Neuronal stem cell (in vitro differentiated cells): ENCODE measurements at regions not wholly inside any gene's neighbourhood (a gene's known extent, or its start where the extent isn't known, plus 50 kb on each side); places are given as distances from the start of the nearest gene placed in this dataset.

Experiments
- DNase-seq: peaks from one replicate; pipeline ENCODE4 v3.0.0-alpha.2; 2013; ENCODE audit warnings: low spot score
- H2AFZ ChIP-seq: one replicate; pipeline ENCODE4 v1.6.1; 2013; ENCODE audit warnings: mild to moderate bottlenecking, low read length, inconsistent platforms
- H2AK5ac ChIP-seq: 2 replicates; pipeline ENCODE4 v1.6.1; 2013; ENCODE audit warnings: low read depth, mild to moderate bottlenecking, inconsistent platforms, low read length, moderate library complexity, mixed read lengths
- H2BK120ac ChIP-seq: 2 replicates; pipeline ENCODE4 v1.6.1; 2013; ENCODE audit warnings: low read depth, mild to moderate bottlenecking, inconsistent platforms, low read length, moderate library complexity, mixed read lengths
- H2BK12ac ChIP-seq: one replicate; pipeline ENCODE4 v1.6.1; 2013; ENCODE audit warnings: low read length, inconsistent platforms
- H2BK15ac ChIP-seq: 2 replicates; pipeline ENCODE4 v1.6.1; 2013; ENCODE audit warnings: mild to moderate bottlenecking, low read length, inconsistent platforms, mixed read lengths
- H2BK5ac ChIP-seq: one replicate; pipeline ENCODE4 v1.6.1; 2013; ENCODE audit warnings: inconsistent platforms, mild to moderate bottlenecking, low read length, moderate library complexity
- H3K14ac ChIP-seq: one replicate; pipeline ENCODE4 v1.6.1; 2013; ENCODE audit warnings: low read length, inconsistent platforms
- H3K18ac ChIP-seq: 2 replicates; pipeline ENCODE4 v1.6.1; 2013; ENCODE audit warnings: low read length, inconsistent platforms
- H3K23ac ChIP-seq: 2 replicates; pipeline ENCODE4 v1.6.1; 2013; ENCODE audit warnings: low read depth, mild to moderate bottlenecking, mixed read lengths, low read length, inconsistent platforms; ENCODE audit not compliant: poor library complexity
- H3K27ac ChIP-seq: replicated peaks from 3 replicates; pipeline ENCODE4 v1.5.1; 2013; ENCODE audit warnings: low read length, inconsistent platforms
- H3K27me3 ChIP-seq, 3 experiments: 2 replicates each; pipeline ENCODE4 v1.6.1; 2013; ENCODE audit warnings: low read length in 3 of 3, mild to moderate bottlenecking in 2 of 3, inconsistent platforms in 1 of 3, low read depth in 1 of 3, mixed read lengths in 1 of 3, moderate library complexity in 1 of 3; ENCODE audit not compliant: control insufficient read depth in 3 of 3, insufficient read depth in 3 of 3
- H3K36me3 ChIP-seq, 2 donors: replicated peaks in 1 of 2; 2 replicates each; pipeline ENCODE4 v1.6.1; 2013; ENCODE audit warnings: low read length in 2 of 2; ENCODE audit not compliant: control insufficient read depth in 2 of 2, insufficient read depth in 2 of 2
- H3K4ac ChIP-seq: 2 replicates; pipeline ENCODE4 v1.6.1; 2013; ENCODE audit warnings: inconsistent platforms, mild to moderate bottlenecking, low read length, moderate library complexity
- H3K4me1 ChIP-seq, 2 donors: 1 replicate in 1 of 2; 2 replicates in 1 of 2; pipeline ENCODE4 v1.6.1; 2013; ENCODE audit warnings: low read length in 2 of 2, low read depth in 1 of 2; ENCODE audit not compliant: control insufficient read depth in 2 of 2, insufficient read depth in 1 of 2
- H3K4me2 ChIP-seq: one replicate; pipeline ENCODE4 v1.6.1; 2013; ENCODE audit warnings: mild to moderate bottlenecking, low read length, inconsistent platforms; ENCODE audit not compliant: insufficient read depth, poor library complexity, severe bottlenecking
- H3K4me3 ChIP-seq, 2 donors: 2 replicates each; pipeline ENCODE4 v1.5.1; 2013; ENCODE audit warnings: low read length in 2 of 2, mild to moderate bottlenecking in 2 of 2, inconsistent platforms in 1 of 2, moderate library complexity in 1 of 2
- H3K79me1 ChIP-seq: one replicate; pipeline ENCODE4 v1.6.1; 2013; ENCODE audit warnings: low read depth, mild to moderate bottlenecking, inconsistent platforms, low read length, moderate library complexity
- H3K9ac ChIP-seq: one replicate; pipeline ENCODE4 v1.6.1; 2013; ENCODE audit warnings: mild to moderate bottlenecking, low read depth, low read length, inconsistent platforms; ENCODE audit not compliant: poor library complexity
- H3K9me3 ChIP-seq, 2 donors: replicated peaks in 1 of 2; 2 replicates each; pipeline versions ENCODE3 to v1.6.1; 2013; ENCODE audit warnings: low read length in 2 of 2, mild to moderate bottlenecking in 2 of 2, inconsistent platforms in 1 of 2, low read depth in 1 of 2, mixed read lengths in 1 of 2, moderate library complexity in 1 of 2; ENCODE audit not compliant: control insufficient read depth in 2 of 2, insufficient read depth in 1 of 2
- H4K8ac ChIP-seq: one replicate; pipeline ENCODE4 v1.6.1; 2013; ENCODE audit warnings: low read depth, mild to moderate bottlenecking, inconsistent platforms, low read length, moderate library complexity
- H4K91ac ChIP-seq: one replicate; pipeline ENCODE4 v1.6.1; 2013; ENCODE audit warnings: low read length, low read depth, mild to moderate bottlenecking, inconsistent platforms; ENCODE audit not compliant: poor library complexity
- WGBS, 2 donors: extraction: QIAGEN DNeasy Blood & Tissue Kit; methylation state at CpG; one replicate each; pipeline ENCODE4 v1.1.7; 2013; ENCODE audit warnings: missing lambda C conversion rate in 2 of 2, mixed read lengths in 1 of 2; ENCODE audit not compliant: insufficient read length in 2 of 2, insufficient replicate concordance in 1 of 2; ENCODE audit errors: extremely low coverage in 2 of 2; 5-methylcytosine and 5-hydroxymethylcytosine counted together

DNA sequence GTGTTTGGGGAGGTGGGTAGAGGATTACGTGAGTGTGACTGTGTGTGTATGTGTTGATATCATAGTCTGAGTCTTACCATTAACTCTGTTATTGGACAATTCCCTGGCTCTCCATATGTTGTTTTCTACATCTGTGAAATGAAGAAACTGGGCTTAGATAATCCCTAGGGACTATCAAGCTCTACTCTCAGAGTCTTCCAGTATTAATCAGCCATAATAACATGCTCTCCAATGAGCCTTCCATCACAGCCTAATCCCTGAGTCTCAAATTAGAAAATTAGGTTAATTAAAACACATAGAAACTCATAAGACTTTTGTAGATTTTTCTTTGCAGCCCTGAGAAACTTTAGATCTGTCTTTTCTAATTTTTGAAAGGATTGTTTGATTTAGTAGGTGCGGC is 404.2 kb upstream of the RARB start:
- Histone ChIP-seq H3K4me3 (no peak overlapping the region), H2BK15ac (no peak overlapping the region), H2AFZ (no peak overlapping the region), H3K27me3 (no peaks in the 10 kb centered on the region), H3K79me1 (no peaks in the 10 kb centered on the region), H3K9ac (no peak overlapping the region), H2BK120ac (no peak overlapping the region), H3K18ac (no peak overlapping the region), H3K14ac (no peak overlapping the region), H3K4me1 (peaks cover 0 to 2% of the 10 kb centered on the region in 2 donors), H3K23ac (no peak overlapping the region), H3K4me2 (no peak overlapping the region), H2AK5ac (no peak overlapping the region), H3K27ac (no peak overlapping the region), H3K9me3 (no peaks in the 10 kb centered on the region), H3K36me3 (no peaks in the 10 kb centered on the region), H2BK5ac (no peak overlapping the region), H4K8ac (no peak overlapping the region), H3K4ac (no peak overlapping the region), H4K91ac (no peak overlapping the region), H2BK12ac (no peak overlapping the region)
- DNase-seq = no peak
- WGBS, 2 donors = 100% methylated on average over 1 of the region's 2 CpGs; no CpG with 5 or more reads in 1 of the 2 donors

- no peak for DNase-seq
- H4K91ac ChIP-seq = no peak overlapping the region
- H3K14ac ChIP-seq = no peak overlapping the region
- H2BK15ac ChIP-seq = no peak overlapping the region
- no peak overlapping the region for H3K18ac ChIP-seq
- H2AFZ ChIP-seq = no peak overlapping the region
- H3K9ac ChIP-seq = no peak overlapping the region
- no peak overlapping the region for H2BK120ac ChIP-seq
- no peak overlapping the region for H3K23ac ChIP-seq
- no peak overlapping the region for H3K27ac ChIP-seq
- H3K4me3 ChIP-seq = no peak overlapping the region
- no peak overlapping the region for H2BK12ac ChIP-seq
- no peak overlapping the region for H3K4me2 ChIP-seq
- no peaks in the 10 kb centered on the region for H3K27me3 ChIP-seq
- H3K36me3 ChIP-seq = no peaks in the 10 kb centered on the region
- no peak overlapping the region for H2BK5ac ChIP-seq
- no peaks in the 10 kb centered on the region for H3K79me1 ChIP-seq
- no peaks in the 10 kb centered on the region for H3K4me1 ChIP-seq
- H3K4ac ChIP-seq = no peak overlapping the region
- H2AK5ac ChIP-seq = no peak overlapping the region
- no peaks in the 10 kb centered on the region for H3K9me3 ChIP-seq
- no peak overlapping the region for H4K8ac ChIP-seq
Observed at GRCh38 chr3:25025236-25025635, 402.8 kb upstream of the RARB start.

DNA sequence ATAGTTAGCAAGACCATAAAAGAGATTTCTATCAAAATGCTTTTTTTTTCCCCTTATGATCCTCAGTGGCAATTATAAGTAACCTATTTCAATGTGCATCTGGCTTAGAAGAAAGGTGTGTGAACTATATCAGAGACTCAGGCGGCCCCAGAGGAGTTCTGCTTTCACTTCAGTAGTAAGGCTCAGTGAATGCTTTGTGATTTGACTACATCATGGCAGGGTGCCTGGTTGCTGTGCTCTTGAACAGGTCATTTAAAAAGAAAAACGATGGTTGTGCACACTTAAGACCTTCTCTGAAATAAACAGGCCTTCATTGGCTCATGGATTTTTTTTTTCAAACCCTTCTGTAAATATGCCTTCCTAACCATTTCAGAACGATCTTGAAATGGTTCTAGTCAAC is 400.4 kb upstream of the RARB start:
- Histone ChIP-seq H2BK12ac (no peak overlapping the region), H2AK5ac (no peak overlapping the region), H3K9me3 (no peaks in the 10 kb centered on the region), H3K4me2 (no peak overlapping the region), H3K4me3 (no peak overlapping the region), H2BK120ac (no peak overlapping the region), H4K8ac (no peak overlapping the region), H3K14ac (no peak overlapping the region), H3K27me3 (no peaks in the 10 kb centered on the region), H4K91ac (no peak overlapping the region), H3K4me1 (no peaks in the 10 kb centered on the region), H3K9ac (no peak overlapping the region), H3K18ac (no peak overlapping the region), H2BK5ac (no peak overlapping the region), H2AFZ (peak overlapping the region; percentile 58), H2BK15ac (no peak overlapping the region), H3K36me3 (no peaks in the 10 kb centered on the region), H3K27ac (no peak overlapping the region), H3K79me1 (no peaks in the 10 kb centered on the region), H3K4ac (no peak overlapping the region), H3K23ac (no peak overlapping the region)
- DNase-seq = no peak
- WGBS, 2 donors = no CpG with 5 or more reads among the region's 3 CpGs

- H2BK12ac ChIP-seq = no peak overlapping the region
- H2BK5ac ChIP-seq = no peak overlapping the region
- no peak overlapping the region for H2BK15ac ChIP-seq
- no peak overlapping the region for H3K23ac ChIP-seq
- H3K79me1 ChIP-seq = no peaks in the 10 kb centered on the region
- H3K4me3 ChIP-seq = no peak overlapping the region
- no peak for DNase-seq
- H2AFZ ChIP-seq = no peak overlapping the region
- no peak overlapping the region for H3K4me2 ChIP-seq
- no peak overlapping the region for H4K8ac ChIP-seq
- H3K14ac ChIP-seq = no peak overlapping the region
- no peak overlapping the region for H3K4ac ChIP-seq
- H3K4me1 ChIP-seq = no peaks in the 10 kb centered on the region
- H3K27ac ChIP-seq = no peak overlapping the region
- H3K9ac ChIP-seq = no peak overlapping the region
- no peaks in the 10 kb centered on the region for H3K9me3 ChIP-seq
- no peak overlapping the region for H3K18ac ChIP-seq
- H3K36me3 ChIP-seq = no peaks in the 10 kb centered on the region
- no peak overlapping the region for H4K91ac ChIP-seq
- H2BK120ac ChIP-seq = no peak overlapping the region
- no CpG with 5 or more reads among the region's 2 CpGs for WGBS, 2 donors
- no peak overlapping the region for H2AK5ac ChIP-seq
- no peaks in the 10 kb centered on the region for H3K27me3 ChIP-seq
Observed at GRCh38 chr3:25029820-25030219, 398.2 kb upstream of the RARB start.
